ENCODE measurements at regions not wholly inside any gene's neighbourhood (a gene's known extent, or its start where the extent isn't known, plus 50 kb on each side); places are given as distances from the start of the nearest gene placed in this dataset.

- DNase-seq (ENCODE audit: extremely low read depth, low read depth) = no peak
- TF ChIP-seq CTCF (IDR thresholded peaks at IDR 0.05; ENCODE audit: low read depth, low read length) = no peak
These were observed 262.0 kb upstream of the MMADHC start for GRCh38 chr2:149849591-149849990.

GRCh38 chr2:149849136-149849535 is 261.6 kb upstream of the MMADHC start:
- no peak for DNase-seq (ENCODE audit: extremely low read depth, low read depth)
- TF ChIP-seq CTCF (IDR thresholded peaks at IDR 0.05; ENCODE audit: low read depth, low read length) = no peak

GRCh38 chr2:149841396-149841795 is 253.8 kb upstream of the MMADHC start:
- no peak for TF ChIP-seq CTCF (IDR thresholded peaks at IDR 0.05; ENCODE audit: low read depth, low read length)
- no peak for DNase-seq (ENCODE audit: extremely low read depth, low read depth)

GRCh38 chr2:149832324-149832723 is 244.7 kb upstream of the MMADHC start:
- no peak for TF ChIP-seq CTCF (IDR thresholded peaks at IDR 0.05; ENCODE audit: low read depth, low read length)

GRCh38 chr2:149828520-149829210 is 241.1 kb upstream of the MMADHC start:
- no peak for DNase-seq (ENCODE audit: extremely low read depth, low read depth)
- TF ChIP-seq CTCF (IDR thresholded peaks at IDR 0.05; ENCODE audit: low read depth, low read length) = no peak

More at GRCh38 chr2:149832324-149832723, 244.7 kb upstream of the MMADHC start:
- DNase-seq (ENCODE audit: extremely low read depth, low read depth) = no peak

GRCh38 chr2:149827585-149828126 is 240.1 kb upstream of the MMADHC start:
- no peak for DNase-seq (ENCODE audit: extremely low read depth, low read depth)
- no peak for TF ChIP-seq CTCF (IDR thresholded peaks at IDR 0.05; ENCODE audit: low read depth, low read length)

GRCh38 chr2:149826471-149827125 is 239.0 kb upstream of the MMADHC start:
- DNase-seq (ENCODE audit: extremely low read depth, low read depth) = no peak
- TF ChIP-seq CTCF (IDR thresholded peaks at IDR 0.05; ENCODE audit: low read depth, low read length) = no peak
